ENCODE measurements at regions not wholly inside any gene's neighbourhood (a gene's known extent, or its start where the extent isn't known, plus 50 kb on each side); places are given as distances from the start of the nearest gene placed in this dataset.
"Not testable (repeated sequence)": the region's sequence is repeated elsewhere in the genome, so short reads cannot be mapped to it uniquely, and the experiment has no call there.

DNA sequence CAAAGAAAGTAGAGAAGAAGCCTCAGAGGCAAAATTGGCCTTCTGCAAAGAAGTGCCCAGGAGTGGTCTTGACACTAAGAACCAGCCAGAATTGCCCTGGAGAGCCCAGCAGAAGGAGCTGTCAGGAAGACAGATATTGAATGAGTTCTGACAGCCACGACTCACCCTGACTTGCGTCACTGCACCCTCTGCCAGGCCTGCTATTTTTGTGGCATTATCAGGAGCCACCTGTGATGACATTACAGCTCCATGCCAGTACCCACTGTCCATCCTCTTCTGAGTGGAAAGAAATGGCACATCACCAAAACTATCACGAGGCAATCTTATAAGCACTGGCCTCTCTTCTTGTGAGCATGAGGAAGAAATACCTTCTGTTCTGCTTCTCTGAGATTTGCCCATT lies 67.7 kb downstream of the SMIM20 start:
- no peak for DNase-seq (ENCODE audit: low spot score)

DNA sequence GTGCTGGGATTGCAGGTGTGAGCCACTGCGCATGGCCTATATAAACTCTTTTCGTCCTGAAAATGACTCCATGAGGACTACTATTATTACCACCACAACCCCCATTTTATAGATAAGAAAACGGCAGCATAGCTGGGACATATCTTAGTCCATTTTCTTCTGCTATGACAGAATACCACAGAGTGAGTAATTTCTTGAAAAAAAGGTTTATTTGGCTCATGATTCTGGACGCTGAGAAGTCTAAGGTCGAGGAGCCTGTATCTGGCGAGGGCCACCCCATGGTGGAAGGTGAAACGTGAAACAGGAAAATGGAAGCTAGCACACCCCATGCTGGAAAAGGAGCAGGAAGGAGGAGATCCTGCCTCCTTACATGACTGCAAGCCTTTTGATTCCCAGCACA lies 68.9 kb downstream of the SMIM20 start:
- no peak for DNase-seq (ENCODE audit: low spot score)

DNA sequence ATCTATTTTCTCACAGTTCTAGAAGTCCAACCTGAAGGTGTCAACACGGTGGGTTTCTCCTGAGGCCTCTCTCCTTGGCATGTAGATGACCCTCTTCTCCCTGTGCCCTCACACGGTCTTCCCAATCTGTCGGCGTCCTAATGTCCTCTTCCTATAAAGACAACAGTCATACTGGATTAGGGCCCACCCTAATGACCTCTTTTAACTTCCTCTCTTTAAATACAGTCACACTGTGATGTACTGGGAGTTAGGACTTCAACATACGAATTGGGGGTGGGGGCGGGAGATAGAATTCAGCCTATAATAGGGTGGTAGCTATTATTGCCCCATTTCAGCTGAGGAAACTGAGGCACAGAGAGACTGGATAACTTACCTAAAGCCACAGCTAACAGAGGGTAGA lies 70.2 kb downstream of the SMIM20 start:
- DNase-seq (ENCODE audit: low spot score) = peak; percentile 26

DNA sequence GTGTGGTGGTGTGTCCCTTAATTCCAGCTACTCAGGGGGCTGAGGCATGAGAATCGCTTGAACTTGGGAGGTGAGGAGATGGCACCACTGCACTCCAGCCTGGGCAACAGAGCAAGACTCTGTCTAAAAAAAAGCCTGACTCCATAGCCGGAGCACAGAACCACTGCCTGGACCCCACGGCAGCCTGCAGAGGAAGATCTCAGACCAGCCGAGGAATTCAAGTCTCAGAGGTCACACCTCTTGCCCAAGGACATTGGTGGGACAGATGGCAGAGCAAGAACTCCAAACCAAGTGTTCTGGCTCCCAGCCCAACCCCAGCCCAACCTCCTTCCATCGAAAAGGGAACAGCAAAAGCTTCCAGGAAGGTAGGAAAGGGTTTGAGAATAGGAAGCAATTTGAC lies 70.8 kb downstream of the SMIM20 start:
- peak; percentile 3 for DNase-seq (ENCODE audit: low spot score)

DNA sequence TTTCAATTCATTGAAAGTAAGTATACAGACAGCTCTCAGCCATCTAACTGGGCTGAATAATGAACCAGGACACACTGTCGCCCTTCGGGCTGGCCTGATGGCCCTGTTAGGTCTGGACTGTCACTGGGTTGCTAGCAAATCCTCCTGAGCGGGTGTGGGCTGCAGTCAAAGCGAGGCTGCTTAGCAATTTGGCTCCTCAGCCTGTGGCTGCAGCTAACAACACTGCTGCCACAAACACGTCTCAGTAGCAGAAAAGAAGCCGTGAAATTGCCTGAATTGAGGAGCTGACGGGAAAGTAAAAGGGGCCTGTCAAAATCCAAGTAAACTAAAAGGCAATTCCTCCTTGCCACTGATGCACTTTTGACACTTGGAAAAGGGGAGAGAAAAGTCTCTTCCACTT lies 72.8 kb downstream of the SMIM20 start:
- DNase-seq (ENCODE audit: low spot score) = no peak

DNA sequence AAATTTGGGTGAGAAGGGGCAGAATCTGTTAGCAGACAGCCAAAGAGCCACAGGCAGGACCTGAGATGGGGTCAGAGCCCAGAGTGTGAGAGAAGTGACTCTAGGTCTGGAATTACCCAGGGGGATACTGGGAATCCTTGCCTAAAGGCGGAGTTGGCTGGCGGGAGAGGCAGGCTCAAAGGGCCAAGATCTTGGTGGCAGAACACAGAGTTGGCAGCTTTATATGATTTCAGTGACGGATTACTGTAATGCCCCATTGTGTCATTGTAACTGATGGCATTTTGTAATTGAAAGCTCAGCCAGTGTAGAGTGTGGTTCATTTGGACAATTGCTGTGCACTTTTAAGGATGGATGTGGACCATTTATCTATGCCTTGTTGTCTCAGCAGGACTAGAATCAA lies 77.3 kb downstream of the SMIM20 start:
- no peak for DNase-seq (ENCODE audit: low spot score)

DNA sequence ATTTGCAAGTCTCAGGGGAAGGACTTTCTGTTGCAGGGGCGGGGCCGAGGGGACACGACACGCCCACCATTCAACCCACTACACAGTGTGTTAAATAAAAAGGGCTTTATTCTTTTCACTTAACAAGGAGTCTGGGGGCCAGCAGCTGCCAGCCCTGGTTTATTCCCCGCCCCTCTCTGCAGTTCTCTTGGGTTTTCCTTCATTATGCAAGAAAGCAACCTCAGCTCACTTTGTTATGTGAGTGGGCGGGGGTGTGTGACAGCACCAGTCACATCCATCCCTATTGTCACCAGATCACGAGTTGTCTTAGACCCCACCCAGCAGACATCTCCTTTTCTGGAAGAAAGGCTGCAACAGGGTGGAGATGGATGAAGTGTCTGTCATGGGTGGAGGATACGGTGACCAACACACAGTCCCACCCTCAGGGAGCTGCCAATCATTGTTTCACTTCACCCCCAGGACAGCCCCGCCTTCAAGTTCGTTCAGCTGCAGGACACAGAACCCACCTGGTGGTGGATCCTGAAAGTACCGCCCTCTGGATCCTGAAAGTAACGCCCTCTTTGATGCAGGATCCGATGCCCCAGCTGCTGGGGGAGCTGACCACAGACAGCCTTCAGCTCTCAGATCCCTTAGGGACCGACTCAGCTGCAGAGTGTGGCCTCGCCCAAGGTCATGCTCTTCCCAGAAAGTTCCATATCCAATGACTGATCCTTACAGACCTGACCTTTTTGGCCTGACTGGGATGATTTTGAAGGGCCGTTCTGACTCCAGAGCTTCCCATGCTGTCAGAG lies 79.6 kb downstream of the SMIM20 start:
- no peak for DNase-seq (ENCODE audit: low spot score)

DNA sequence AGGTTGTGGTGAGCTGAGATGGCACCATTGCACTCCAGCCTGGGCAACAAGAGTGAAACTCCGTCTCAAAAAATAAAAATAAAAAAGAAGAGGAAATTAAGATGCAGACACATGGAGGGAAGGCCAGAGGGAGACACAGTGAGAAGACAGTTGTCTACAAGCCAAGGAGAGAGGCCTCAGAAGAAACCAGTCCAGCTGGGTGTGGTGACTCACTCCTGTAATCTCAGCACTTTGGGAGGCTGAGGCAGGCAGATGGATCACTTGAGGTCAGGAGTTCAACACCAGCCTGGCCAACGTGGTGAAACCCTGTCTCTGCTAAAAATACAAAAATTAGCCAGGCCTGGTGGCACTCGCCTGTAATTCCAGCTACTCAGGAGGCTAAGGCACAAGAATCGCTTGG lies 80.6 kb downstream of the SMIM20 start:
- not testable (repeated sequence) for DNase-seq (ENCODE audit: low spot score)

DNA sequence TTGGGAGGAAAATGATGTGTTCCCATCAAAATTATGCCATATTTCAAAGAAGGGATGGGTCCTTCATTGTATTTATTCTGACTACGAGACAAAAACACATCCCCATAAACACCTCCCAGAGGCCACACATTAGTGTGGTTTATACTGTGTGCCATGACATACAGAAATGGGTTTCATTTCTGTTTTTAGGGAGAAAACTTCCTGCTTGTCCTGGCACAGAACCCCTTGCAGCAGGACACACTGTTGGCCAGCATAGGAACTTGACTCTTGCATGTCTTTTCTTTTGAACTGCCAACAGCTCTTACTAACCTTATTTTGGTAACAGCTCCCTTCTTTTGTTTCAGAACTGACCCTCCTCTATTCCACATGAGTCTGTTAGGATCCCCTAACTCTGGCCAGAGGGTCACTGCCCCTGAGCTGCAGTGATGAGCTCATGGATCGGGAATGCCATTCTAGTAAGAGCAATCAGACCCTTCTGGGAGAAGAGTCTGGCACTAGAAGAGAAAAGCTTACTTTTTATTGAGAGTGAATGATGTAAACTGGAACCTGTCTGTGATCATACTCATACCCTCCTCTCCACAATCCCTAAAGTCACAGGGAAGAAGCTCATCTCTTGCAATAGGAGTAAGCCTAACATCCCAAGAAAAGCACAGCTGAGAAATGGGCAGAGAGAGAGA lies 86.4 kb downstream of the SMIM20 start:
- peak; percentile 13 for DNase-seq (ENCODE audit: low spot score)

DNA sequence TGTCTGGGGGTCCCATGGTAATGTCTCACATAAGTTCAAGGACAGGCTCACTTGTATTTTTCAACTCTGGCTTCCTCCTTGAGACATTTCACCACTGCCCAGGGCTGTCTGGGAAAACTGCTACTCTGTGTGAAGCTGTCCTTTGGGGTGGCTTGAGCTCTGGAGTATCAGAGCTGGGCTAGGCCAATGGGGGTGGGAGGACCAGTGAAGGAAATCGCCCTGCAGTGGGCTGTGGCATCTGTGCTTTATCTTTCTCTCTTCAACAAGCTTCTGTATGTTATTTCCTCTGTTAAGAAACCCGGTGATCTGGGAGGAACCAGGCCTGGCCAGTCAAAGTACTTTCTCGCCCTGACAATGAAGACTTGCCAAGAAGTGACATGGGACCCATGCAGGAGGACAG lies 87.4 kb downstream of the SMIM20 start:
- no peak for DNase-seq (ENCODE audit: low spot score)

DNA sequence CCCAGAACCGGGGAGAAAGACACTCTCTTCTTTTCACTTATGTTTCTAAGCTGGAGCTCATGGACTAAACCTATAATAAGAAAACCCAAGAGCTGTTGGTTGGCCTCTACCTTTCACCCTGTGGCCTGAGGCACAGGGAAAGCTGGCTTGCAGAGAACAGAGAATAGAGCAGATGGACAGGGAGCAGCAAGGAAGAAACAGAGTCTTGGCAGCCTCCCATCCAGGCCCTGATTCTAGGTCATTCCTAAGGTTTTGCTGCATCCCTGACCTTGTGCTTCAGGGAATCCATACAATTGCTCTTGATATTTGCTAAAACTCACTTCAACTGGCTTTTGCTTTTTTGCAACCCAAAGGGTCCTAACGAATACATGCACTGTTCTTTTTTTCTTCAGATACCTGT lies 87.8 kb downstream of the SMIM20 start:
- DNase-seq (ENCODE audit: low spot score) = no peak

DNA sequence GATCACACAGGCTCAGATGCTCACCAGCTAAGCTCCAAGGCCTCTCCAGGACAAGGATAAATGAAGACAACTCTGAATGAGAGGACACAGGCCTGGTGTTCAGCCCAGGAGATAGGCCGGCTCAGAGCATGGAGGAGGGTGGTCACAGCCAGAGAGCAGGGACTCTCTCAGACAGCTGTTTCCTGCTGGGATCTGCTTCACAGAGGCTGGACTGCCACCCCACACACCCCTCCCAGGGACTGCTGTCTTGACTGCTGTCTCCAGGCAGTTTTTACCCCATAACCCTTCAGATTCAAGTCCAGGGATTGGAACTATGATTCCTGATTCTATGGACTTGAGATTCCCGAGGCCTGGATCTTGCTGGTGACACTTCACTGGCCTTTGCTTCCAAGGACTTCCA lies 89.0 kb downstream of the SMIM20 start:
- DNase-seq (ENCODE audit: low spot score) = no peak

DNA sequence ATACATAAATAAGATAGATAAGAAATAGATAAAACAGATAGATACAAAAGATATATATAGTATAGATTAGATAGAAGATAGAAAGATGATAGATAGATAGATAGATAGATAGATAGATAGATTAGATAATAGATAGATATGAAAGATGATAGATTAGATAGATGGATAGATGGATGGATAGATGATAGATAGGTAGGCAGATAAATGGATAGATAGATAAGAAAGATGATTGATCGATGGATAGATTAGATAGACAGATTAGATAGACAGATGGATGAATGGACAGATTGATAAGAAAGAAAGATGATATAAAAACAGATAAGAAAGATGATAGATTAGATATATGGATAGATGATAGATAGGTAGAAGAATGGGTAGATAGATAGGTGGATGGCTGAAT lies 90.3 kb downstream of the SMIM20 start:
- no peak for DNase-seq (ENCODE audit: low spot score)

DNA sequence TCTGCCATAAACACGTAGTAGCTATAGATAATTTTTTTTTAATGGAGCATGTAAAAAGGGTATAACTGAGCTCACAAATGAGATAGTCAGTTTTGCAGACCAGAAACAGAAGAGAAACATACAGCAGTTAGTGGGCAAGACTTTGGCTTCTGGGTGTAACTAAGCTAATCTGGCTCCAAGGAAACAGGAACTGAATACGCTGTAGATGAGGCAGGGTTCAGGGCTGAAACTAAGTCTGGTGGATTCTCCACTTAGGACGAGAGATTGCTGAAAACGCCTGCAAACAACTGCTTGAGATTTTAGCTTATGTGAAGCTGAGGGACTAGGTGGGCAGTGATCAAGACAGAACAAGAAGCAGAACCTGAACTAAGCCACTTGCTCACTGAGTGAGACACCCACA lies 91.7 kb downstream of the SMIM20 start:
- peak; percentile 22 for DNase-seq (ENCODE audit: low spot score)

DNA sequence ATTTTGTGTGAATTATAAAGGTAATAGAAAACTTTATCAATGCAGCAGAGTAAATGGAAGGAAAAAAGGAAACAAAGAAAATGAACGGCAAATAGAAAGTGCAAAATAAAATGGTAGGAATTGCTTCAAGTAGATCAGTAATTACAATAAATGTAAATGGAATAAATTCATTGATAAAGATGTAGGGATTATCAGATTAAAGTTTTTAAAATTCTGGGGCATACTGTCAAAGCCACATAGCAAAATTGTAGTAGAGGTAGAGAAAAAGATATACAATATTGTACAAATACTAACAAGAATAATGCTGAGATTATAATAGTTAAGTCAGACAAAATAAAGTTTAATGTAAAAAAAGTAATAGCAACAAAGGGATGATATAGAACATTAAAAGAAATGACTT lies 94.7 kb downstream of the SMIM20 start:
- no peak for DNase-seq (ENCODE audit: low spot score)

DNA sequence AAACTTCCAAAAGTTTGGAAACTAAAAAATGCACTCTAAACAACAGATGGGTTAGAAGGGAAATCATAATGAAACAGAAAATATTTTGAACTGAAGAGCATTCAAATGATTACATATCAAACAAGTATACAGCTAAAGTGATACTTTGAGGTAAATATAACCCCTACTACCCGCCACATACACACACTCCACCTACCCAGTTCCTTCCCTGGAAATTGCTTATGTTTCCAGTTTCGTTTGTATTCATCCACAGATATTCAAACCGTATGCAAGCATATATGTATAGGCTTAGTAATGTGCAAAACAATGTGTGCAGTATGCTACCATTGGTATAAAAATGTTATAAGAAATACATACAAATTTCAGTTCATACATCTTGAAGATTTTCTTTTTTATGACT lies 95.5 kb downstream of the SMIM20 start:
- no peak for DNase-seq (ENCODE audit: low spot score)

DNA sequence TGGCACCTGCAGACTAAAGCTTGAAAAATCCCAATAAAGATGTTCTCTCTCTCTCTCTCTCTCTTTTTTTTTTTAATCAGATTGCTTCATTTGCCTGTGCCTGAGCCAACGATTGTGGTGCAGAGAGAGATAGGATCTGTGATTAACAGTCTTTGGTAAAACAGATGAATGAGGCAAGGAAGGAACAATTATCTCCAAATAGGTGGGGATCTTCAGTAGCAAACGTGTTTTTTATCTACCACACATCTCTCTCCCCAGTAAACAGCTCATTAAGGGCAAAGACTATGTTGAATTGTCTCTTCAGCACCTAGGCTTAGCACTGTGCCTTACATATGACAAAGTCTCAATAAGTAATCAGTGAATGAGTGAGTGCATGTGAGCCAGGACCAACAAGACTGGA lies 96.3 kb downstream of the SMIM20 start:
- DNase-seq (ENCODE audit: low spot score) = no peak

DNA sequence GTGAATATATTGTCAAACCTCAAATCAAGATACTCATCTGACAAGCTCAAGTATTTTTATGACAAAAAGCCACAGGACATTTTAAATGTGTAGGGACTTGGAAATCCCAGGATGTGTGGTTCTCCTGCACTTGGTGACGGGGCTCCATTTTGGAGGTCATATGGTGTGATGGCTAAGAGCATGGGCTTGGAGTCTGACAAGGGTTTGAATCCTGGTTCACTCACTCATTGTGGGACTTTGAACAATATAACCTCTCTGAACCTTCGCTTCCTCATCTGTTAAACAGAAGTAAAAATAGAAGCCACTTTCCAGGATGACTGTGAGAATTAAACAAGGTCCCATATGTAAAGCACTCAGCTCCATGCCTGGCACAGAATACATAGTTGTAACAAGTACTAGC lies 99.6 kb downstream of the SMIM20 start:
- DNase-seq (ENCODE audit: low spot score) = peak; percentile 7

DNA sequence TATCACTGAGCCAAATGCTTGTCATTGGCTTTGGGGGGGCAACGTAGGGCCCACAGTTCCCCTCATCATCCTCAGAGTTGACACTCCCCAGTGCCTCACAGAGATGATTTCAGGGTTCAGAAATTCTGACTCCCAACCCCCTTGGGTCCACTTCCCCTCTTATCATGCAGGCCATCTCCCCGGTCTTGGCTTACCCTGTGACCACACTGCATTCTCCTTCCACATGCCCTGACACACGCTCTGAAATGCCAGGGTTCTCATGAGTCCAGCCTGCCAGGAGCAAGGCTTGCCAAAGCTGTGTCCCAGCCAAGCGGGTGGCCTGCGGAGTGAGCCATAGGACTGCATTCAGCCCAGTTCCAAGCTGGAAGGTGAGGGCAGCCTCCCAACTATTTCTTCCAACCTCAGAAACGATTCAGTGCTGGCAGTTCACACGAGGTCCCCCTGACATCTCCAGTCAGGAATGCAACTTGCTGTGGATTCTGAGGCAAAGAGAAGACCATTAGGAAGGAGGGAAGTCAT lies 101.2 kb downstream of the SMIM20 start:
- peak; percentile 67 for DNase-seq (ENCODE audit: low spot score)

DNA sequence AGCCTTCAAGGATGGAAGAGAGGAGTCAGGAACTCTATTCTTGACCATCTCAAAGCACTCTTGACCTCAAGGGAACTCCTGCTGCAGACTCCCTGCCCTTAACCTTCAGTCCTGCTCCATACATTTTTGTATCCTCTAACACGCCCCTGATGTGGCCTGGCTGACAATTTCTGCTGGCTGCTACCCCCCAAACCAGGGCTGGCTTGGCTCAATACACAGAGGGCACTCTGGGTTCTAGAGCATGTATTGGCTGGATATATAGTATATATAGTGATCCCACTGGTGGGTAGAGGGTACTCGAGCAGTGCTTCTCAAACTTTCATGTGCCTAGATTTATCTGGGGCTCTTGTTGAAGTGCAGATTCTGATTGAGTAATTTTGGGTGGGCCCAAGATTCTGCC lies 101.9 kb downstream of the SMIM20 start:
- no peak for DNase-seq (ENCODE audit: low spot score)

DNA sequence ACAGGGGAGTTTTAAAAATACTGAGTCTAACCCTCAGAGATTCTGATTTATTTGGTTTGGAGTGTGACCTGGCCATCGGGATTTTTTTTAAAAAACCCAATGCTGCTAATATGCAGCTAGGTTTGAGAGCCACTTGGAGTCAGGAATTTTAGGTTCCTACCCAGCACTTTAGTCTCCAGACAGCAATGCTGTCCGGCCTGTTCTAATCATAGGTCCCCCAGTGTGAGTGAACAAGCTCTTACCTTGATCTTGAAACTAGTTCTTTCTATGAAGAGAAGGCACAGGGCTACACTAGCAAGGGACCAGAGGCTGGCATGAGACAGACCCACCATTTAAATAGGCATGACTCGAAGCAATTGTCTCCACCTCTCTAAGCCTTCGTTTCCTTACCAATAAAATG lies 103.5 kb downstream of the SMIM20 start:
- DNase-seq (ENCODE audit: low spot score) = no peak

DNA sequence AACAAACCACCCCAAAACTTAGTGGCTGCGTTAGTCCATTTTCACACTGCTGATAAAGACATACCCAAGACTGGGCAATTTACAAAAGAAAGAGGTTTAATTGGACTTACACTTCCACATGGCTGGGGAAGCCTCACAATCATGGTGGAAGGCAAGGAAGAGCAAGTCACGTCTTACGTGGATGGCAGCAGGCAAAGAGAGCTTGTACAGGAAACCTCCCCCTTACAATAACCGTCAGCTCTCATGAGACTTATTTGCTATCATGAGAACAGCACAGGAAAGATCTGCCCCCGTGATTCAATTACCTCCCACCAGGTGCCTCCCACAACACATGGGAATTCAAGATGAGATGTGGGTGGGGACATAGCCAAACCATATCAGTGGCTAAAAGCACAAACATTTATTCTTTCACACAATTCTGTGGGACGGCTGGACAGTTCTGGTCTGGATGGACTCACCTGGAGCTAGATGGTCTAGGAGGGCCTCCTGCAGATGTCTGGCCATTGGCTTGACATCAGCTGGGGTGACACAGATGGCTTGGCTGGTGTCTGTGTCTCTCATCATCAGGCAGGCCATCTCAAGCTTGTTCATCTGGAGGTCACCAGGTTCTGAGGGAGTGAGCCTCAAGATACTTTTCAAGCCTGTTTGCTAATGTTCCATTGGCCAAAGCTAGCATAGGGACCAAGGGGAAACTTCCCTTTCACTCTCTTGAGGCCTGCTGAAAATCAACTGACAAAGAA lies 104.1 kb downstream of the SMIM20 start:
- DNase-seq (ENCODE audit: low spot score) = not testable (repeated sequence)
